RKO (cell line): ENCODE measurements at regions not wholly inside any gene's neighbourhood (a gene's known extent, or its start where the extent isn't known, plus 50 kb on each side); places are given as distances from the start of the nearest gene placed in this dataset.
"Not testable (repeated sequence)": the region's sequence is repeated elsewhere in the genome, so short reads cannot be mapped to it uniquely, and the experiment has no call there.

Experiments used
- DNase-seq: peaks from one replicate; pipeline ENCODE4 v3.0.0-alpha.2; 2016; ENCODE audit warnings: low spot score

- DNase-seq: no peak
These were observed 52.7 kb upstream of the SERBP1 start for GRCh38 chr1:67482733-67483482.

DNA sequence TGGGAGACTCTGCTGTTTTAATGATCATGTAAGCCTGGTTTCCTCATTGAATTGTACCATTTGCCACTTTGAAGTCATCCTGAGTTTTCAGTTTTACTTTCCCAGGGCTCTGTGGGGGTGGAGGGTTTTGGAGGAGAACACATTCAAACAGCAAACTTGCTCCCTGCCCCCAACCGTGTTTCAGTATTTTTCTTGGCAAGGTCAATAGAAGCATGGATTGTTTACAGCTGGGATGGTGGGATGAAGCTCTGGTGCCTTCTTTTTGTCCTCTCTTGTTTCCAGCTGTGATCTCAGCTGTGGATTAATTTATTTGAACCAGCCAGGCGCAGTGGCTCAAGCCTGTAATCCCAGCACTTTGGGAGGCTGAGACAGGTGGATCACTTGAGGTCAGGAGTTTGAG is 54.3 kb upstream of the SERBP1 start:
- DNase-seq: no peak

GRCh38 chr1:67485046-67485811 is 55.0 kb upstream of the SERBP1 start:
- no peak for DNase-seq

GRCh38 chr1:67489643-67490042 is 59.4 kb upstream of the SERBP1 start:
- no peak for DNase-seq

DNA sequence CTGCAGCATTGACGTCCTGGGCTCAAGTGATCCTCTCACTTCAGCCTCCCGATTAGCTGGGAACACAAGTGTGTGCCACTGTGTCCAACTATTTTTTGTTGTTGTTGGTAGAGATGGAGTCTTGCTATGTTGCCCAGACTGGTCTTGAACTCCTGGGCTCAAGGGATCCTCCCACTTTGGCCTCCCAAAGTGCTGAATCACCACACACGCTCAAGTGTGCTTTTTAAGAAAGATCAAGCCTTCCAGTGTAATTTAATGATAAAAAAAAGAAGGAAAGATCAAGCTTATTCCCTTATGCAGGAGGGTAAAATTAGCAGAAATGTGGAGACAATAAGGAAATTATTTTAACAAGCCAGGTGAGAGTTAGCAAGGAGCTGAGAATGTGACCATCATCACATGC is 61.1 kb upstream of the SERBP1 start:
- no peak for DNase-seq

- DNase-seq: no peak
These were observed 62.9 kb upstream of the SERBP1 start for GRCh38 chr1:67493148-67493547.

- DNase-seq: no peak
These were observed 65.1 kb upstream of the SERBP1 start for GRCh38 chr1:67495327-67495726.

- no peak for DNase-seq
These were observed 66.1 kb upstream of the SERBP1 start for GRCh38 chr1:67496329-67496728.

- peak; percentile 85 for DNase-seq
These were observed 70.3 kb upstream of the SERBP1 start for GRCh38 chr1:67500413-67500959.

- no peak for DNase-seq
These were observed 73.8 kb upstream of the SERBP1 start for GRCh38 chr1:67503974-67504373.

DNA sequence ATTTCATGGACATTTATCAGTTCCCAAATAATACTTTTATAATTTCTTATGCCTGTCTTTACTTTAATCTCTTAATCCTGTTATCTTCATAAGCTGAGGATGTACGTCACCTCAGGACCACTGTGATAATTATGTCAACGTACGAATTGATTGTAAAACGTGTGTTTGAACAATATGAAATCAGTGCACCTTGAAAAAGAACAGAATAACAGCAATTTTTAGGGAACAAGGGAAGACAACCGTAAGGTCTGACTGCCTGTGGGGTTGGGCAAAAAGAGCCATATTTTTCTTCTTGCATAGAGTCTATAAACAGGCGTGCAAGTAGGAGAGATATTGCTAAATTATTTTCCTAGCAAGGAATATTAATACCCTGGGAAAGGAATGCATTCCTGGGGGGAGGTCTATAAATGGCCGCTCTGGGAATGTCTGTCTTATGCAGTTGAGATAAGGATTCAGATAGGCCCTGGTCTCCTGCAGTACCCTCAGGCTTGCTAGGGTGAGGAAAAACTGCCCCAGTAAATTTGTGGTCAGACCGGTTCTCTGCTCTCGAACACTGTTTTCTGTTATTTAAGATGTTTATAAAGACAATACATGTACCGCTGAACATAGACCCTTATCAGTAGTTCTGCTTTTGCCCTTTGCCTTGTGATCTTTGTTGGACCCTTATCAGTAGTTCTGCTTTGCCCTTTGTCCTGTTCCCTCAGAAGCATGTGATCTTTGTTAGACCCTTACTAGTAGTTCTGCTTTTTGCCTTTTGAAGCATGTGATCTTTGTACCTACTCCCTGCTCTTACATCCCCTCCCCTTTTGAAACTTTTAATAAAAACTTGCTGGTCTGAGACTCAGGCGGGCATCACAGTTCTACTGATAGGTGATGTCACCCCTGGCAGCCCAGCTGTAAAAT is 83.4 kb upstream of the SERBP1 start:
- not testable (repeated sequence) for DNase-seq

- DNase-seq: no peak
These were observed 84.1 kb upstream of the SERBP1 start for GRCh38 chr1:67514300-67514699.

GRCh38 chr1:67514786-67515185 is 84.6 kb upstream of the SERBP1 start:
- no peak for DNase-seq

- DNase-seq: no peak
These were observed 85.3 kb upstream of the SERBP1 start for GRCh38 chr1:67515324-67516080.

- DNase-seq: no peak
These were observed 86.8 kb upstream of the SERBP1 start for GRCh38 chr1:67517046-67517445.

- no peak for DNase-seq
These were observed 91.8 kb upstream of the SERBP1 start for GRCh38 chr1:67522001-67522441.

- no peak for DNase-seq
These were observed 92.6 kb upstream of the SERBP1 start for GRCh38 chr1:67522793-67523192.

DNA sequence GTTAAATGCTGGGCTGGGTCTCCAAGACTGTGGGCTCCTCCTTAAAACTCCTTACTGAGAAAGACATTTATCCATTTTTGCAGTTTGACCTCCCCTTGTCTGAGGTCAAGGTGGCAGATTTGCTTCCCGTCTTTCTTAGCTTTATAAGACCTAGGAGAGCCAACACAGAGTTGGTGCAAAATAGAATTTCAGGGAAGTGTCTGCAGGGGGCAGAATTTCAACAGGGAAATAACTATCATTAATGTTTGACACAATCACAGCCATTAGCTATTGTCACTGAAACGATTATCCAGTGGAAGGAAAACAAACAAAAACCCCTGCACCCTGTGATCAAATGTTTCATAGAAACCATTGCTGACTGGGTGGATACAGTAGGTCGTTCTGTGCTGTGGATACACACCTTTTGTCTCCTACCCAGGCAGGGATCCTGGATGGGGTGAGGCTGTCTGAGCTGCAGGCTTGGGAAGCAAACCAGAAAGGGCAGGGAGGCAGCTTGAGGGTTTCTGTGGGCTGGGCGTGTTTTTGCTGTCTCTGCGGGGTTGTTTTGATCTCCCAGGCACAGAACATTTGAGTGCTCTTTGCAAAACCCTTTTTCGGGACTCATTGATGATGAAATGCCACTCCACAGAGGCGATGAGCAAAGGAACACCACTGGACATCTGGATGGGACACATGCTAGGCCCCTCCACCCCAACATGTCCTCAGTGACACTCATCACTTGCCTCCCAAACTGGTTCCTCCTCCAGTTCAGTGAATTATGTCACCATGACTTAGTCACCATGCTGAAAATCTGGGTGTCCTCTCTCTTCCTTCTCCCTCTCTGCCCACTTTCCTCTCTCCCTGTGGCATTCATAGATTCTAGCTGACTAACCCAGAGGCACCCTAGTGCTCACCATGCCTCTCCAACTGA is 94.2 kb upstream of the SERBP1 start:
- peak; percentile 23 for DNase-seq

- no peak for DNase-seq
These were observed 95.0 kb upstream of the SERBP1 start for GRCh38 chr1:67525053-67525760.

DNA sequence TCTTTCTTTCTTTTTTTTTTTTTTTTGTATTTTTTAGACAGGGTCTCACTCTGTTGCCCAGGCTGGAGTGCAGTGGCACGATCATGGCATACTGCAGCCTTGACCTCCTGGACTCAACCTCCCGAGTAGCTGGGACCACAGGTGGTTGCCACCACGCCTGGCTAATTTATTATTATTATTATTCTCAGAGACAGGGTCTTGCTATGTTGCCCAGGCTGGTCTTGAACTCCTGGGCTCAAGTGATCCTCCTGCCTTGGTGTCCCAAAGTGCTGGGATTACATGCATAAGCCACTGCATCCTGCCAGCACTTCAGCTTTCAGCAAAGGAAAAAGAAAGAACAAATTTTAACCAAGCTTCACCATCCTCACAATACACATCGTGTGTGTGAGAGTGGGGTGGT is 97.9 kb upstream of the SERBP1 start:
- no peak for DNase-seq
